ENCODE measurements at regions not wholly inside any gene's neighbourhood (a gene's known extent, or its start where the extent isn't known, plus 50 kb on each side); places are given as distances from the start of the nearest gene placed in this dataset.

DNA sequence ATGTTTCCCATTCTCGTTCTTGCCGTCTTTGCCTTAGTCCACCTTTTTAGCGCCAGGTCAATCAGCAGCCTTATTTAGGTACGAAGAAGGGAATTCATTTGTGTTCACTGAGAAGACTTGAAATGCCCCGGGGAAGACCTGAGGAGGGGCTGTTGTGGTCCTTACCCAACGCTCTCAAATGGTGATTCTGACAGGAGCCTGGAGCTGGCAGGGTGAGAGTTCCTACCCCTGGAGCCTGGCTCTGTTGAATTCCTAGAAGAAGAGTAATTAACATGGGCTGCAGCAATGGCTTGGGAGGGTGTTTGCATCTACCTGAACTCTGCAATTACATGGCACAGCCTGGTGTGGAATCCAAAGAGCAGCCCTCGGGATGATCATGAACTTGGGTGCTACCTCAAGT, 76.9 kb upstream of the DSCAM start:
- DNase-seq (ENCODE audit: low spot score), result no peak
- no peak for TF ChIP-seq CTCF (IDR thresholded peaks at IDR 0.05)
- no peak overlapping the region for H3K4me3 ChIP-seq
- H3K27ac ChIP-seq, result no peak overlapping the region

- DNase-seq (ENCODE audit: low spot score), result no peak
- no peak overlapping the region for H3K4me3 ChIP-seq
- no peak overlapping the region for H3K27ac ChIP-seq
- no peak for TF ChIP-seq CTCF (IDR thresholded peaks at IDR 0.05)
Observed at GRCh38 chr21:40924641-40925040, 77.7 kb upstream of the DSCAM start.

GRCh38 chr21:40926238-40926637, 79.3 kb upstream of the DSCAM start:
- no peak for TF ChIP-seq CTCF (IDR thresholded peaks at IDR 0.05)
- H3K4me3 ChIP-seq, result no peak overlapping the region
- H3K27ac ChIP-seq, result no peak overlapping the region
- no peak for DNase-seq (ENCODE audit: low spot score)

- no peak for TF ChIP-seq CTCF (IDR thresholded peaks at IDR 0.05)
- Histone ChIP-seq H3K4me3 (no peak overlapping the region), H3K27ac (no peak overlapping the region)
- no peak for DNase-seq (ENCODE audit: low spot score)
Observed at GRCh38 chr21:40929833-40930232, 82.9 kb upstream of the DSCAM start.

GRCh38 chr21:40931197-40931596, 84.2 kb upstream of the DSCAM start:
- Histone ChIP-seq H3K4me3 (no peak overlapping the region), H3K27ac (no peak overlapping the region)
- no peak for TF ChIP-seq CTCF (IDR thresholded peaks at IDR 0.05)
- no peak for DNase-seq (ENCODE audit: low spot score)

- Histone ChIP-seq H3K4me3 (no peak overlapping the region), H3K27ac (no peak overlapping the region)
- DNase-seq (ENCODE audit: low spot score), result no peak
- no peak for TF ChIP-seq CTCF (IDR thresholded peaks at IDR 0.05)
Observed at GRCh38 chr21:40936178-40936577, 89.2 kb upstream of the DSCAM start.

DNA sequence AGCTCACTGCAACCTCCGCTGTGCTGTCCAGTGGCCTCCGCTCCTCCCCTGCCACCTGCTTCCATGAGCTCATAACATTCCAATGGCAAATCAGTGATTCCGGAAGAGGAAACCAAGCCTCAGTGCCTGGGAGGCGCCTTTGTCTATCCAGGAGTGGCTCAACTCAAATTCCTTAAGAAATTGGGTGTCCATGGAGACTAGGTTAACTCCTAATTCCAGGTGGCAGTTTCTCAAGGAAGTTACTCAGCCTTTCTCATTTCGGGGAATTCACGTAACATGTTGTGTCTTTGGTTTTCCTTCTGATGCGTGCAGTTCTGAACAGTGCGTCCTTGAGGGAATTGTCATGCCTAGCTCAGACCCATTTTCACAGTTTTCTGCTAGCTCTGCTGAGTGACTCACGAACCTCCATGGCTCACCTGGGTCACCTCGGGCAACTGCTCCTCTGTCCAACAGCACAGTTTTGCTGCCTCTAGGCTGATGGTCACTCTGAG, 89.9 kb upstream of the DSCAM start:
- no peak for TF ChIP-seq CTCF (IDR thresholded peaks at IDR 0.05)
- H3K27ac ChIP-seq, result no peak overlapping the region
- DNase-seq (ENCODE audit: low spot score), result no peak
- H3K4me3 ChIP-seq, result no peak overlapping the region
